Endothelial cell of umbilical vein (primary cell): ENCODE measurements at regions not wholly inside any gene's neighbourhood (a gene's known extent, or its start where the extent isn't known, plus 50 kb on each side); places are given as distances from the start of the nearest gene placed in this dataset.

Source experiments
- BruUV-seq: library from RNA; stranded (reverse); fragments of 400-500 nt; replicated peaks from 2 replicates; lab custom pipeline; 2021; lab: Mats Ljungman, UMichigan
- CTCF ChIA-PET: fragments of 300-600, 350-600 bp; sonication (Branson Sonifier 250); formaldehyde crosslinking; loops from one replicate; lab custom pipeline; 2021; ENCODE audit warnings: antibody characterized with exemption, inconsistent platforms; lab: Charles Lee
- POLR2A ChIA-PET: fragments of 300-600, 350-600 bp; sonication (Branson Sonifier 250); formaldehyde crosslinking; loops from one replicate; lab custom pipeline; 2021; ENCODE audit warnings: antibody characterized with exemption, inconsistent platforms; lab: Charles Lee
- DNase-seq: peaks from one replicate; pipeline ENCODE4 v3.0.0-alpha.2; 2011; ENCODE audit warnings: low read depth, low spot score
- FAIRE-seq: peaks from 2 replicates; lab custom pipeline; 2011; peaks lifted over from hg19 to GRCh38; lab: Jason Lieb, UNC
- H2AFZ ChIP-seq: 2 replicates; pipeline ENCODE4 v1.6.0; 2012; ENCODE audit warnings: low read depth, low read length, control low read depth, inconsistent platforms
- H3K27ac ChIP-seq: 2 replicates; pipeline ENCODE4 v1.5.1; 2011; ENCODE audit warnings: low read depth, mild to moderate bottlenecking, control low read depth, low read length, moderate library complexity; ENCODE audit not compliant: insufficient read depth
- H3K27me3 ChIP-seq, 2 experiments: 2 replicates each; pipeline versions ENCODE4 v1.6.0 to v1.6.1; 2011; ENCODE audit warnings: low read length in 2 of 2, mixed read lengths in 1 of 2; ENCODE audit not compliant: control insufficient read depth in 2 of 2, insufficient read depth in 2 of 2
- H3K36me3 ChIP-seq, 2 experiments: 2 replicates in 1 of 2; 3 replicates in 1 of 2; pipeline ENCODE4 v1.5.1; 2011; ENCODE audit warnings: low read length in 2 of 2, mild to moderate bottlenecking in 1 of 2, moderate library complexity in 1 of 2; ENCODE audit not compliant: control insufficient read depth in 2 of 2, insufficient read depth in 2 of 2; ENCODE audit errors: extremely low read depth in 1 of 2
- H3K4me1 ChIP-seq: 3 replicates; pipeline ENCODE4 v1.5.1; 2011; ENCODE audit warnings: mild to moderate bottlenecking, low read length; ENCODE audit not compliant: control insufficient read depth, insufficient read depth; ENCODE audit errors: extremely low read depth
- H3K4me2 ChIP-seq: 2 replicates; pipeline ENCODE4 v1.6.1; 2011; ENCODE audit warnings: low read length, control low read depth, mixed read lengths; ENCODE audit not compliant: insufficient read depth
- H3K4me3 ChIP-seq, 3 experiments: fragments of 200-600 bp in 1 of 3; sonication (generic), shearing (Covaris generic) in 1 of 3; replicated peaks in 1 of 3; 2 replicates each; pipeline ENCODE4 v1.5.1; 2011 to 2016; ENCODE audit warnings: control low read depth in 3 of 3, low read length in 3 of 3, mild to moderate bottlenecking in 2 of 3, inconsistent platforms in 1 of 3, low read depth in 1 of 3, moderate library complexity in 1 of 3; ENCODE audit not compliant: insufficient read depth in 1 of 3
- H3K79me2 ChIP-seq: 2 replicates; pipeline ENCODE4 v1.6.0; 2012; ENCODE audit warnings: low read length, inconsistent platforms; ENCODE audit not compliant: control insufficient read depth, insufficient read depth
- H3K9ac ChIP-seq: replicated peaks from 2 replicates; pipeline ENCODE3; 2011; ENCODE audit warnings: low read length, control low read depth; ENCODE audit not compliant: insufficient read depth; ENCODE audit errors: extremely low read depth
- H3K9me1 ChIP-seq: replicated peaks from 3 replicates; pipeline ENCODE4 v1.6.0; 2011; ENCODE audit warnings: mild to moderate bottlenecking, low read length; ENCODE audit not compliant: control insufficient read depth, insufficient read depth; ENCODE audit errors: extremely low read depth
- H3K9me3 ChIP-seq: replicated peaks from 2 replicates; pipeline ENCODE4 v1.5.1; 2012; ENCODE audit warnings: low read length, inconsistent platforms; ENCODE audit not compliant: control insufficient read depth, insufficient read depth
- H4K20me1 ChIP-seq: replicated peaks from 2 replicates; pipeline ENCODE3; 2011; ENCODE audit warnings: mild to moderate bottlenecking, low read length; ENCODE audit not compliant: control insufficient read depth, insufficient read depth; ENCODE audit errors: extremely low read depth
- CTCF ChIP-seq, 2 donors: IDR thresholded peaks; 1 replicate in 1 of 2; 2 replicates in 1 of 2; pipeline ENCODE4 v1.5.1; 2011; ENCODE audit warnings: low read length in 2 of 2, mild to moderate bottlenecking in 2 of 2, moderate library complexity in 2 of 2, control low read depth in 1 of 2, inconsistent platforms in 1 of 2, low read depth in 1 of 2; ENCODE audit not compliant: insufficient read depth in 1 of 2; ENCODE audit errors: extremely low read depth in 1 of 2
- EZH2 ChIP-seq: IDR thresholded peaks from 2 replicates; pipeline ENCODE4 v1.6.1; 2012; ENCODE audit warnings: borderline replicate concordance, low read depth, mild to moderate bottlenecking, moderate library complexity, low read length, inconsistent platforms; ENCODE audit not compliant: severe bottlenecking
- FOS ChIP-seq: IDR thresholded peaks from 2 replicates; pipeline ENCODE4 v1.6.1; 2011; ENCODE audit warnings: mild to moderate bottlenecking, low read length, moderate library complexity, borderline replicate concordance; ENCODE audit not compliant: insufficient read depth
- GATA2 ChIP-seq: IDR thresholded peaks from 2 replicates; pipeline ENCODE4 v1.7.0; 2011; ENCODE audit warnings: low read depth, mild to moderate bottlenecking, moderate library complexity, mixed read lengths, low read length; ENCODE audit not compliant: insufficient read length, insufficient read depth
- JUN ChIP-seq: IDR thresholded peaks from 2 replicates; pipeline ENCODE4 v1.6.1; 2011; ENCODE audit warnings: borderline replicate concordance, low read depth; ENCODE audit not compliant: insufficient read length, insufficient read depth
- MYC ChIP-seq: IDR thresholded peaks from one replicate; pipeline ENCODE4 v1.6.1; 2011; ENCODE audit warnings: mild to moderate bottlenecking, low read depth, low read length
- POLR2A ChIP-seq: IDR thresholded peaks from 2 replicates; pipeline ENCODE4 v1.6.1; 2012; ENCODE audit warnings: low read depth, mild to moderate bottlenecking, control low read depth, low read length
- POLR2AphosphoS5 ChIP-seq: IDR thresholded peaks from 2 replicates; pipeline ENCODE4 v1.6.1; 2012; ENCODE audit warnings: low read depth, mild to moderate bottlenecking, control low read depth, low read length, moderate library complexity; ENCODE audit not compliant: insufficient read depth
- dilution Hi-C: fragments of 300-500 bp; cut with MboI; formaldehyde crosslinking; loops from one replicate; pipeline ENCODE4 v1.15.0; 2019; ENCODE audit warnings: low sequenced_read_pairs; ENCODE audit not compliant: extremely low pct_ligation_motif_present
- intact Hi-C: fragments of 100-400 bp; cut with micrococcal nuclease; formaldehyde crosslinking; loops from one replicate; pipeline ENCODE4 v1.10.0; 2022
- TF ChIP-seq, protein P1 (sequence below): IDR thresholded peaks from 2 replicates; pipeline ENCODE4 v1.6.1; 2011; ENCODE audit not compliant: insufficient read depth, insufficient read length

DNA sequence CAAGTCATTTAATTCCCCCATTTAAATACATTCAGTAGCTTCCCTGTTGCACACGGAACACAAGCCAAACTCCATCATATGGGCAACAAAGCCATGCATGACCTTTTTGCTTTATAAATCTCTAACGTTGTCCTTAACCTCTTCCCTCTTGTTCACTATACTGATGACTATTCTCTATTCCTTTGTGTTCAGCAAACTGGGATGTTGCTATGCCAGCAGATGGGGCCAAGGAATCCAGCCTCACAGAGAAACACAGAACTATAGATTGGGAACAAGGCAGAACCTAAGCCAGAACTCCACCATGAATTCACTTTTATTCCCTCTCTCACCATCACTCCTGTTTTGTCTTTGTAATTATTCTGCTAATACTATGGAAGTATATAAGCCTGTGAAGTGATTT lies 398.4 kb downstream of the TUSC7 start:
- intact Hi-C loops, result no loop called here
- Histone ChIP-seq H3K4me1 (no peaks in the 10 kb centered on the region), H3K27me3 (no peaks in the 10 kb centered on the region), H4K20me1 (no peaks in the 10 kb centered on the region), H2AFZ (no peak overlapping the region), H3K9me3 (no peaks in the 10 kb centered on the region), H3K27ac (no peak overlapping the region), H3K79me2 (no peaks in the 10 kb centered on the region), H3K36me3 (no peaks in the 10 kb centered on the region), H3K4me3 (no peak overlapping the region), H3K9ac (no peak overlapping the region), H3K4me2 (no peak overlapping the region), H3K9me1 (no peaks in the 10 kb centered on the region)
- DNase-seq (no peak), FAIRE-seq (no peak)
- no peak for TF ChIP-seq GATA2
- ChIA-PET POLR2A (no interaction called here), CTCF (no interaction called here)
- no TSS peak for BruUV-seq
- dilution Hi-C loops, result no loop called here

DNA sequence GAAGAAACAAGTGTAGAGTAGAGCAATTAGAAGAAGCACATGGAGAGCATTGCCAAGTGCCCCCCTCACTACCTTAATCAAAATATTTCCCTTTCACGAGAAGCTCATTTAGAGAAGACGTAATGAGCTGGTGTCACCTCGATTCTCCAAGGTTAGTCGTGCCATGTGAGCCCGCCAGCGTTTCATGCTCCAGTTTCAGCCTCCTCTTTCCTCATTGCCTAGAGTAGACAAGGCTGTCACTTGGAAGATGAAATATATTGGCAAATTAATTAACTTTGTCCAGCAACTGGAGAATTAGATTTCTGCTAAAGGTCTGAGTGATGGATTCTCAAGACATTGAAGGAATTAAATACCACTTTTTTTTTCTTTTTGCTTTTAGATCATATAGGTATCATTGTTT lies 399.6 kb downstream of the TUSC7 start:
- no TSS peak for BruUV-seq
- Histone ChIP-seq H2AFZ (no peak overlapping the region), H3K9me1 (no peaks in the 10 kb centered on the region), H3K36me3 (no peaks in the 10 kb centered on the region), H3K4me2 (no peak overlapping the region), H3K79me2 (no peaks in the 10 kb centered on the region), H4K20me1 (no peaks in the 10 kb centered on the region), H3K27ac (no peak overlapping the region), H3K4me1 (no peaks in the 10 kb centered on the region), H3K9ac (no peak overlapping the region), H3K4me3 (no peak overlapping the region), H3K9me3 (no peaks in the 10 kb centered on the region), H3K27me3 (no peaks in the 10 kb centered on the region)
- no peak for DNase-seq
- TF ChIP-seq CTCF (IDR thresholded peaks at IDR 0.05; ENCODE audit: extremely low read depth in 1 of 2, insufficient read depth in 1 of 2, low read depth in 1 of 2, low read length in 2 of 2) (no peak), FOS (no peak), GATA2 (no peak), JUN (no peak), MYC (no peak), POLR2AphosphoS5 (no peak), EZH2 (no peak), POLR2A (no peak)
- TF ChIP-seq, protein P1, sequence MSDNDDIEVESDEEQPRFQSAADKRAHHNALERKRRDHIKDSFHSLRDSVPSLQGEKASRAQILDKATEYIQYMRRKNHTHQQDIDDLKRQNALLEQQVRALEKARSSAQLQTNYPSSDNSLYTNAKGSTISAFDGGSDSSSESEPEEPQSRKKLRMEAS, result no peak
- ChIA-PET POLR2A (no interaction called here), CTCF (no interaction called here)
- dilution Hi-C loops (no loop called here), intact Hi-C loops (no loop called here)
- no peak for FAIRE-seq
